ENCODE measurements at regions not wholly inside any gene's neighbourhood (a gene's known extent, or its start where the extent isn't known, plus 50 kb on each side); places are given as distances from the start of the nearest gene placed in this dataset. TPM values are rescaled to one million over a fixed set of nuclear protein-coding genes. Genes with fewer than 3 reads are reported as not detected.

Small RNA genes lying in the stretch of these regions (microRNA-seq; reads per million reads assigned to microRNA genes)
- not detected for gene MIR5701-1 (ENCODE audit: borderline number of aligned reads, borderline replicate concordance)

Small RNA genes lying in the stretch of these regions (small RNA-seq; reads per million reads assigned to genes)
- gene IGHD1OR15-1B (ENCODE audit: insufficient read depth, insufficient read length, low read depth, low replicate concordance) = not detected
- not detected for gene IGHD2OR15-2B (ENCODE audit: insufficient read depth, insufficient read length, low read depth, low replicate concordance)
- gene IGHD3OR15-3B (ENCODE audit: insufficient read depth, insufficient read length, low read depth, low replicate concordance) = not detected
- gene IGHD4OR15-4B (ENCODE audit: insufficient read depth, insufficient read length, low read depth, low replicate concordance) = not detected
- not detected for gene IGHD5OR15-5B (ENCODE audit: insufficient read depth, insufficient read length, low read depth, low replicate concordance)
- not detected for gene MIR5701-1 (ENCODE audit: insufficient read depth, insufficient read length, low read depth, low replicate concordance)
- gene RN7SL400P (ENCODE audit: insufficient read depth, insufficient read length, low read depth, low replicate concordance) = not detected

Data from endothelial cell of umbilical vein (primary cell).